ENCODE measurements at regions not wholly inside any gene's neighbourhood (a gene's known extent, or its start where the extent isn't known, plus 50 kb on each side); places are given as distances from the start of the nearest gene placed in this dataset.

DNA sequence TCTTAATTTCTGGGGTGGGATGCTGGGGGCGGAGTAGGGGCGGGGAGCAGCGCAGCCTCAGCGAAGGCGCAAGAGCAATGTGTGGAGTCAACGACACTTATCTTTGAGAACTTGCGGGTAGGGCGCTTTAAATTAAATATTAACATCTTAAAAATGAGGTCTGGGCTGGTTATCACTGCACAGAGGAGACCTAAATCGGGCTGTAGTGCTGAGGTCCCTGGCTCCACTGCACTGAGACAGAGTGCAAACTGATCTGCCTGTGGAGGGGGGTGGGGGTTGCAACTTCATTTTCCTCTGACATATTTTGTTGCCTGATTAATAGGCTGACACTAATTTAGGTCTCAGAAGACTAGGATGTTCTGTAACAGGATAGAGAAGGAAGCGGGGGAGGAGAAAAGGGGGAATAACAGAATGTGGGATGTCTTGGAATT is 253.0 kb upstream of the FANCL start:
- Histone ChIP-seq H3K27ac (ENCODE audit: low read depth, low read length) (no peak overlapping the region), H3K9ac (ENCODE audit: extremely low read depth, low read length, poor library complexity, severe bottlenecking) (no peak overlapping the region), H3K27me3 (ENCODE audit: control insufficient read depth, insufficient read depth, low read length, poor library complexity, severe bottlenecking) (no peaks in the 10 kb centered on the region), H3K4me1 (ENCODE audit: control insufficient read depth, insufficient read depth, low read length) (no peaks in the 10 kb centered on the region), H3K36me3 (ENCODE audit: control insufficient read depth, insufficient read depth, low read length) (no peaks in the 10 kb centered on the region), H3K4me3 (ENCODE audit: low read length) (no peak overlapping the region), H3K9me3 (ENCODE audit: control insufficient read depth, low read length) (no peaks in the 10 kb centered on the region)
- H3K9me3 Mint-ChIP-seq, result peaks cover 3% of the 10 kb centered on the region
- no peaks in the 10 kb centered on the region for H3K27me3 Mint-ChIP-seq (ENCODE audit: insufficient read depth)
- H3K4me3 Mint-ChIP-seq, result no peak overlapping the region
- no peak overlapping the region for H3K27ac Mint-ChIP-seq
- TF ChIP-seq CTCF (conservative IDR thresholded peaks at IDR 0.05), result no peak
- 88 to 91% methylated on average over 5 to 10 of the region's 10 CpGs for WGBS, 2 experiments (ENCODE audit: insufficient coverage in 1 of 2, insufficient read length in 1 of 2)
- peaks cover 18% of the 10 kb centered on the region for H3K4me1 Mint-ChIP-seq
- peaks cover 6% of the 10 kb centered on the region for H3K36me3 Mint-ChIP-seq (ENCODE audit: low read depth)
- no peak for DNase-seq

GRCh38 chr2:58484629-58485028 is 243.5 kb upstream of the FANCL start:
- no peak for TF ChIP-seq CTCF (conservative IDR thresholded peaks at IDR 0.05)

DNA sequence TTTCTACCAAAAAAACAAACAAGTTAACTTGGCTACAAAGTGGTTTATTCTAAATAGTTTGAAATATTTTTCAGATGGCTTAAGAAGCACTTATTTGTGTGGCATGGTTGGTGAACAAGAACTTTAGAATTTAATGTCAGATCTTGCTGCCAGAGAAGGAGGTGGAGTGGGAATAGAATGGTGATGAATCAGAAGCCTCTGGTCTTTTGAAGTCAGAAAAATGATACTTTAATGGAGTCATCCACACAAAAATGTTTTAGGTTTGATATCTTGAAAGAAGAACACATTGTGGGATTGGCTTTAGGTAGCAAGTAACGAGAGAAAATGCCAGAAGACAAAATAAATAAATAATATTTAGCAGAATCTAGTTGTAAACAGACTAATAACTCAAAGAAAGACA is 243.1 kb upstream of the FANCL start:
- no peak overlapping the region for H3K27ac ChIP-seq (ENCODE audit: low read depth, low read length)
- H3K27me3 ChIP-seq (ENCODE audit: control insufficient read depth, insufficient read depth, low read length, poor library complexity, severe bottlenecking), result no peaks in the 10 kb centered on the region
- Mint-ChIP-seq H3K36me3 (ENCODE audit: low read depth) (peaks cover 13% of the 10 kb centered on the region), H3K4me3 (no peak overlapping the region), H3K27ac (no peak overlapping the region), H3K27me3 (ENCODE audit: insufficient read depth) (no peaks in the 10 kb centered on the region), H3K9me3 (peaks cover 15% of the 10 kb centered on the region), H3K4me1 (peaks cover 6% of the 10 kb centered on the region)
- no peaks in the 10 kb centered on the region for H3K36me3 ChIP-seq (ENCODE audit: control insufficient read depth, insufficient read depth, low read length)
- peaks cover 19% of the 10 kb centered on the region for H3K9me3 ChIP-seq (ENCODE audit: control insufficient read depth, low read length)
- TF ChIP-seq CTCF (conservative IDR thresholded peaks at IDR 0.05), result no peak
- H3K4me3 ChIP-seq (ENCODE audit: low read length), result no peak overlapping the region
- H3K9ac ChIP-seq (ENCODE audit: extremely low read depth, low read length, poor library complexity, severe bottlenecking), result no peak overlapping the region
- no CpG with 5 or more reads among the region's 1 CpG for WGBS, 2 experiments (ENCODE audit: insufficient coverage in 1 of 2, insufficient read length in 1 of 2)
- H3K4me1 ChIP-seq (ENCODE audit: control insufficient read depth, insufficient read depth, low read length), result no peaks in the 10 kb centered on the region
- no peak for DNase-seq

More at GRCh38 chr2:58484629-58485028, 243.5 kb upstream of the FANCL start:
- peaks cover 2% of the 10 kb centered on the region for H3K4me1 Mint-ChIP-seq
- WGBS, 2 experiments (ENCODE audit: insufficient coverage in 1 of 2, insufficient read length in 1 of 2), result 96 to 100% methylated on average over 2 to 4 of the region's 4 CpGs
- peaks cover 13% of the 10 kb centered on the region for H3K36me3 Mint-ChIP-seq (ENCODE audit: low read depth)
- Histone ChIP-seq H3K9me3 (ENCODE audit: control insufficient read depth, low read length) (peaks cover 19% of the 10 kb centered on the region), H3K9ac (ENCODE audit: extremely low read depth, low read length, poor library complexity, severe bottlenecking) (no peak overlapping the region), H3K36me3 (ENCODE audit: control insufficient read depth, insufficient read depth, low read length) (no peaks in the 10 kb centered on the region), H3K27me3 (ENCODE audit: control insufficient read depth, insufficient read depth, low read length, poor library complexity, severe bottlenecking) (no peaks in the 10 kb centered on the region), H3K27ac (ENCODE audit: low read depth, low read length) (no peak overlapping the region), H3K4me1 (ENCODE audit: control insufficient read depth, insufficient read depth, low read length) (no peaks in the 10 kb centered on the region), H3K4me3 (ENCODE audit: low read length) (no peak overlapping the region)
- no peak overlapping the region for H3K4me3 Mint-ChIP-seq
- H3K27ac Mint-ChIP-seq, result no peak overlapping the region
- no peaks in the 10 kb centered on the region for H3K27me3 Mint-ChIP-seq (ENCODE audit: insufficient read depth)
- DNase-seq, result no peak
- peaks cover 15% of the 10 kb centered on the region for H3K9me3 Mint-ChIP-seq

Data from endodermal cell (in vitro differentiated cells).